IMR-90 (cell line): ENCODE measurements at regions not wholly inside any gene's neighbourhood (a gene's known extent, or its start where the extent isn't known, plus 50 kb on each side); places are given as distances from the start of the nearest gene placed in this dataset.
A peak's percentile ranks its signal among the peaks of the same experiment; 100 is the strongest.

Experiments
- ATAC-seq: fragments of 200-7000 bp; cut with Tn5 transposase; 2 replicates; pipeline ENCODE4 v1.9.1; 2020; ENCODE audit warnings: low read depth, mild to moderate bottlenecking, moderate library complexity
- BruUV-seq: library from RNA; stranded (reverse); fragments of 400-500 nt; replicated peaks from 2 replicates; lab custom pipeline; 2021; lab: Mats Ljungman, UMichigan
- CTCF ChIA-PET: fragments of 300-600 bp; formaldehyde crosslinking; extraction: SDS; loops from one replicate; lab custom pipeline; 2021; ENCODE audit warnings: antibody characterized with exemption; lab: Yijun Ruan, JAX
- POLR2A ChIA-PET: fragments of 300-600 bp; sonication (Branson Sonifier 250); formaldehyde crosslinking; loops from one replicate; lab custom pipeline; 2022; ENCODE audit warnings: antibody characterized with exemption; ENCODE audit not compliant: unreplicated experiment; lab: Charles Lee
- DNase-seq: peaks from one replicate; pipeline ENCODE4 v3.0.0; 2013
- H2AFZ ChIP-seq: replicated peaks from 2 replicates; pipeline ENCODE3; 2013; ENCODE audit warnings: low read length, mild to moderate bottlenecking; ENCODE audit not compliant: poor library complexity
- H2AK5ac ChIP-seq: 2 replicates; pipeline ENCODE4 v1.6.1; 2013; ENCODE audit warnings: low read depth, low read length, inconsistent platforms
- H2AK9ac ChIP-seq: replicated peaks from 2 replicates; pipeline ENCODE3; 2013; ENCODE audit warnings: mild to moderate bottlenecking, low read depth, low read length, moderate library complexity; ENCODE audit not compliant: poor library complexity
- H2BK120ac ChIP-seq: 2 replicates; pipeline ENCODE4 v1.6.1; 2013; ENCODE audit warnings: low read depth, low read length, inconsistent platforms
- H2BK15ac ChIP-seq: 3 replicates; pipeline ENCODE4 v1.6.1; 2013; ENCODE audit warnings: low read depth, low read length, inconsistent platforms
- H2BK20ac ChIP-seq: 2 replicates; pipeline ENCODE4 v1.6.1; 2013; ENCODE audit warnings: low read depth, mild to moderate bottlenecking, inconsistent platforms, low read length, moderate library complexity
- H2BK5ac ChIP-seq: 2 replicates; pipeline ENCODE4 v1.6.1; 2013; ENCODE audit warnings: mild to moderate bottlenecking, low read depth, low read length, inconsistent platforms; ENCODE audit not compliant: poor library complexity, severe bottlenecking
- H3K14ac ChIP-seq: replicated peaks from 2 replicates; pipeline ENCODE4 v1.6.1; 2013; ENCODE audit warnings: low read depth, low read length, inconsistent platforms
- H3K18ac ChIP-seq: 2 replicates; pipeline ENCODE4 v1.6.1; 2013; ENCODE audit warnings: low read depth, low read length, control low read depth
- H3K23ac ChIP-seq: 2 replicates; pipeline ENCODE4 v1.6.1; 2013; ENCODE audit warnings: low read depth, low read length, inconsistent platforms
- H3K27ac ChIP-seq: 2 replicates; pipeline ENCODE4 v1.5.1; 2013; ENCODE audit warnings: mild to moderate bottlenecking, control low read depth, low read length; ENCODE audit not compliant: insufficient read depth
- H3K27me3 ChIP-seq: 2 replicates; pipeline ENCODE4 v1.6.1; 2013; ENCODE audit warnings: low read length; ENCODE audit not compliant: control insufficient read depth, insufficient read depth
- H3K36me3 ChIP-seq: 2 replicates; pipeline ENCODE4 v1.6.1; 2013; ENCODE audit warnings: low read length, mixed read lengths; ENCODE audit not compliant: control insufficient read depth, insufficient read depth
- H3K4ac ChIP-seq: 2 replicates; pipeline ENCODE4 v1.6.1; 2013; ENCODE audit warnings: low read depth, low read length, inconsistent platforms
- H3K4me1 ChIP-seq: 2 replicates; pipeline ENCODE4 v1.6.1; 2013; ENCODE audit warnings: low read length, mixed read lengths; ENCODE audit not compliant: control insufficient read depth, insufficient read depth
- H3K4me2 ChIP-seq: 2 replicates; pipeline ENCODE4 v1.6.1; 2013; ENCODE audit warnings: low read depth, mild to moderate bottlenecking, control low read depth, low read length, moderate library complexity
- H3K4me3 ChIP-seq: 2 replicates; pipeline ENCODE4 v1.5.1; 2013; ENCODE audit warnings: low read depth, mild to moderate bottlenecking, control low read depth, low read length, moderate library complexity; ENCODE audit not compliant: insufficient read depth
- H3K56ac ChIP-seq: 2 replicates; pipeline ENCODE4 v1.6.1; 2013; ENCODE audit warnings: low read length, inconsistent platforms; ENCODE audit not compliant: insufficient read depth; ENCODE audit errors: extremely low read depth
- H3K79me1 ChIP-seq, 2 experiments: 2 replicates each; pipeline ENCODE4 v1.6.1; 2013; ENCODE audit warnings: low read length in 2 of 2, inconsistent platforms in 1 of 2, low read depth in 1 of 2
- H3K9ac ChIP-seq: 2 replicates; pipeline ENCODE4 v1.6.1; 2013; ENCODE audit warnings: low read depth, low read length, control low read depth
- H3K9me1 ChIP-seq: 2 replicates; pipeline ENCODE4 v1.6.1; 2013; ENCODE audit warnings: low read length, inconsistent platforms; ENCODE audit not compliant: insufficient read depth
- H3K9me3 ChIP-seq: 2 replicates; pipeline ENCODE4 v1.6.1; 2013; ENCODE audit warnings: low read length; ENCODE audit not compliant: control insufficient read depth, insufficient read depth
- H4K20me1 ChIP-seq: 2 replicates; pipeline ENCODE4 v1.6.1; 2013; ENCODE audit warnings: low read length, inconsistent platforms; ENCODE audit not compliant: insufficient read depth
- H4K5ac ChIP-seq: 2 replicates; pipeline ENCODE4 v1.6.1; 2013; ENCODE audit warnings: mild to moderate bottlenecking, low read depth, low read length, control low read depth
- H4K8ac ChIP-seq, 2 experiments: 2 replicates each; pipeline ENCODE4 v1.6.1; 2013; ENCODE audit warnings: low read depth in 2 of 2, low read length in 2 of 2, control low read depth in 1 of 2, inconsistent platforms in 1 of 2
- H4K91ac ChIP-seq: 2 replicates; pipeline ENCODE4 v1.6.1; 2013; ENCODE audit warnings: low read depth, low read length, inconsistent platforms; ENCODE audit not compliant: insufficient read depth
- CEBPB ChIP-seq: IDR thresholded peaks from 2 replicates; pipeline ENCODE4 v1.6.1; 2012; ENCODE audit warnings: low read depth, low read length, improper control_type of control experiment
- MAFK ChIP-seq: IDR thresholded peaks from 2 replicates; pipeline ENCODE4 v1.6.1; 2012; ENCODE audit warnings: low read depth, low read length, improper control_type of control experiment
- MXI1 ChIP-seq: IDR thresholded peaks from 2 replicates; pipeline ENCODE4 v1.6.1; 2012; ENCODE audit warnings: low read depth, mild to moderate bottlenecking, low read length, moderate library complexity, borderline replicate concordance
- NFE2L2 ChIP-seq: fragments of 150-350 bp; IDR thresholded peaks from 2 replicates; pipeline ENCODE4 v1.6.1; 2016; ENCODE audit warnings: low read depth, mild to moderate bottlenecking, low read length
- POLR2A ChIP-seq: IDR thresholded peaks from 2 replicates; pipeline ENCODE4 v1.6.1; 2012; ENCODE audit warnings: mild to moderate bottlenecking, low read depth, low read length
- RAD21 ChIP-seq: IDR thresholded peaks from 2 replicates; pipeline ENCODE4 v1.6.1; 2012; ENCODE audit warnings: low read length, improper control_type of control experiment
- RFX5 ChIP-seq: IDR thresholded peaks from 2 replicates; pipeline ENCODE4 v1.8.0; 2012; ENCODE audit warnings: low read depth, mild to moderate bottlenecking, low read length, moderate library complexity
- WGBS, 2 experiments: methylation state at CpG; one replicate each; pipeline versions ENCODE4 v1.1.5 to v1.1.7; 2013; ENCODE audit warnings: missing lambda C conversion rate in 2 of 2; ENCODE audit not compliant: insufficient read length in 1 of 2; ENCODE audit errors: extremely low coverage in 2 of 2; 5-methylcytosine and 5-hydroxymethylcytosine counted together
- dilution Hi-C: fragments of 300-500 bp; cut with HindIII; formaldehyde crosslinking; loops from one replicate; pipeline ENCODE4 v1.14.3; 2018; ENCODE audit warnings: low sequenced_read_pairs; ENCODE audit not compliant: unreplicated experiment
- in situ Hi-C: fragments of 300-500 bp; cut with MboI; formaldehyde crosslinking; loops from 3 replicates; pipeline ENCODE4 v1.14.3; 2019; ENCODE audit warnings: low sequenced_read_pairs, inconsistent platforms, mixed read lengths
- intact Hi-C: fragments of 100-400 bp; cut with micrococcal nuclease; formaldehyde crosslinking; loops from 2 replicates; pipeline ENCODE4 v1.10.0; 2022
- TF ChIP-seq, protein P1 (sequence below): fragments of 150-350 bp; IDR thresholded peaks from 2 replicates; pipeline ENCODE4 v1.6.1; 2017; ENCODE audit warnings: mild to moderate bottlenecking, antibody characterized with exemption, low read length, low read depth

DNA sequence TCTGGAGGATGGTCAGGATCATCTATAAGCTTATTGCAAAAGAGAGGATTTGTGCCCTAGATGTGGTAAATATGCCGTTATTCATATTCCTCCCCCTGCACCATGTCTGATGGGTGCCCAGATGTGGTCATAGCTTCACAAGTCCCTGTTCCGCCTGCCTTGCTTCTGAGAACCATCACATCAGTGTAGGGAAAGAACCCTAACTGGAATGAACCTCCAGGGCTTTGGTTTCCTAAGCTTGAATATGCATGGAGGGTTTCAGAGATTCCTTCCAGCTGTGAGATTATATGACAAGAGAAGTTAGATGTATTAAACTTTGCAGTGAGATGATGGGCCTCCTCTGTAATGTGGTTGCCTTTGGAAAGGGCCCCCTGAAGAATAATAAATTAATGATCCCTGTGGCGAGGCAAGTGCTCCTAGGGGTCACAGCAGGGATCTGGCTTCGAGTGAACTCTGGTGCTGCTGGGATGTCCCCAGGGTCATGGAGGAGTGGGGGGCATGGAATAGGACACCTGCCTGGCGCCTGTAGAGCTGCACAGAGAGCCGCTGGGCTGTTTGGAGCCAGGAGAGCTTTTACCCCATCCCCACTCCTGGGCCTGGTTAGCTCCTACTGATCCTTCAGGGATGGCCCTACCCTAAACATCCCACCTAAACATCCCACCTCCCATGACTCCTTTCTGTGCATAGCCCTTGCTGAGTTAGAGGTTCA is 56.0 kb upstream of the IRS2 start:
- DNase-seq = no peak
- no peaks in the 10 kb centered on the region for H3K79me1 ChIP-seq
- no peak overlapping the region for H2BK15ac ChIP-seq
- H3K23ac ChIP-seq = no peak overlapping the region
- H2BK120ac ChIP-seq = no peak overlapping the region
- no peaks in the 10 kb centered on the region for H4K20me1 ChIP-seq
- peaks cover 2% of the 10 kb centered on the region; the same call in 1 of the 2 replicates for H3K27me3 ChIP-seq
- H3K18ac ChIP-seq = no peak overlapping the region
- no peak overlapping the region for H3K27ac ChIP-seq
- H3K4ac ChIP-seq = no peak overlapping the region
- no peak overlapping the region for H2AFZ ChIP-seq
- H2BK5ac ChIP-seq = no peak overlapping the region
- H2BK20ac ChIP-seq = no peak overlapping the region
- H4K91ac ChIP-seq = no peak overlapping the region
- H2AK9ac ChIP-seq = no peak overlapping the region
- no peak overlapping the region for H3K4me3 ChIP-seq
- H2AK5ac ChIP-seq = 0 out of 2 replicates have a peak overlapping the region, but pooled peaks have one; percentile 20
- BruUV-seq = no TSS peak
- no peak for TF ChIP-seq MAFK
- TF ChIP-seq POLR2A = no peak
- TF ChIP-seq MXI1 = no peak
- no peak for TF ChIP-seq NFE2L2
- no peak for TF ChIP-seq CEBPB
- no peak for TF ChIP-seq RAD21
- TF ChIP-seq RFX5 = no peak
- TF ChIP-seq, protein P1, sequence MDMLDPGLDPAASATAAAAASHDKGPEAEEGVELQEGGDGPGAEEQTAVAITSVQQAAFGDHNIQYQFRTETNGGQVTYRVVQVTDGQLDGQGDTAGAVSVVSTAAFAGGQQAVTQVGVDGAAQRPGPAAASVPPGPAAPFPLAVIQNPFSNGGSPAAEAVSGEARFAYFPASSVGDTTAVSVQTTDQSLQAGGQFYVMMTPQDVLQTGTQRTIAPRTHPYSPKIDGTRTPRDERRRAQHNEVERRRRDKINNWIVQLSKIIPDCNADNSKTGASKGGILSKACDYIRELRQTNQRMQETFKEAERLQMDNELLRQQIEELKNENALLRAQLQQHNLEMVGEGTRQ = no peak
- no peak overlapping the region for H3K4me2 ChIP-seq
- no peak overlapping the region for H3K56ac ChIP-seq
- no peak overlapping the region for H4K5ac ChIP-seq
- ChIA-PET POLR2A (no interaction called here), CTCF (no interaction called here)
- WGBS, 2 experiments = no CpG with 5 or more reads among the region's 6 CpGs
- H3K9me3 ChIP-seq = no peaks in the 10 kb centered on the region
- H3K9ac ChIP-seq = no peak overlapping the region
- dilution Hi-C loops (no loop called here), intact Hi-C loops (no loop called here), in situ Hi-C loops (no loop called here)
- H3K9me1 ChIP-seq = peaks cover 21% of the 10 kb centered on the region
- peaks cover 8% of the 10 kb centered on the region for H3K4me1 ChIP-seq
- no peak overlapping the region for H3K14ac ChIP-seq
- no peak for ATAC-seq
- H4K8ac ChIP-seq = no peak overlapping the region
- H3K36me3 ChIP-seq = no peaks in the 10 kb centered on the region
